GM12872 (cell line): ENCODE measurements at regions not wholly inside any gene's neighbourhood (a gene's known extent, or its start where the extent isn't known, plus 50 kb on each side); places are given as distances from the start of the nearest gene placed in this dataset.

Experiments
- TF ChIP-seq, protein P1 (sequence below): IDR thresholded peaks from 3 replicates; pipeline ENCODE4 v1.5.1; 2011; ENCODE audit warnings: low read depth, mild to moderate bottlenecking, low read length, moderate library complexity; ENCODE audit not compliant: insufficient read depth

- TF ChIP-seq, protein P1, sequence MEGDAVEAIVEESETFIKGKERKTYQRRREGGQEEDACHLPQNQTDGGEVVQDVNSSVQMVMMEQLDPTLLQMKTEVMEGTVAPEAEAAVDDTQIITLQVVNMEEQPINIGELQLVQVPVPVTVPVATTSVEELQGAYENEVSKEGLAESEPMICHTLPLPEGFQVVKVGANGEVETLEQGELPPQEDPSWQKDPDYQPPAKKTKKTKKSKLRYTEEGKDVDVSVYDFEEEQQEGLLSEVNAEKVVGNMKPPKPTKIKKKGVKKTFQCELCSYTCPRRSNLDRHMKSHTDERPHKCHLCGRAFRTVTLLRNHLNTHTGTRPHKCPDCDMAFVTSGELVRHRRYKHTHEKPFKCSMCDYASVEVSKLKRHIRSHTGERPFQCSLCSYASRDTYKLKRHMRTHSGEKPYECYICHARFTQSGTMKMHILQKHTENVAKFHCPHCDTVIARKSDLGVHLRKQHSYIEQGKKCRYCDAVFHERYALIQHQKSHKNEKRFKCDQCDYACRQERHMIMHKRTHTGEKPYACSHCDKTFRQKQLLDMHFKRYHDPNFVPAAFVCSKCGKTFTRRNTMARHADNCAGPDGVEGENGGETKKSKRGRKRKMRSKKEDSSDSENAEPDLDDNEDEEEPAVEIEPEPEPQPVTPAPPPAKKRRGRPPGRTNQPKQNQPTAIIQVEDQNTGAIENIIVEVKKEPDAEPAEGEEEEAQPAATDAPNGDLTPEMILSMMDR = no peak
Observed at GRCh38 chr9:113708821-113709713, 167.0 kb upstream of the ZNF618 start.

- TF ChIP-seq, protein P1 = no peak
Observed at GRCh38 chr9:113709721-113710120, 166.4 kb upstream of the ZNF618 start.

DNA sequence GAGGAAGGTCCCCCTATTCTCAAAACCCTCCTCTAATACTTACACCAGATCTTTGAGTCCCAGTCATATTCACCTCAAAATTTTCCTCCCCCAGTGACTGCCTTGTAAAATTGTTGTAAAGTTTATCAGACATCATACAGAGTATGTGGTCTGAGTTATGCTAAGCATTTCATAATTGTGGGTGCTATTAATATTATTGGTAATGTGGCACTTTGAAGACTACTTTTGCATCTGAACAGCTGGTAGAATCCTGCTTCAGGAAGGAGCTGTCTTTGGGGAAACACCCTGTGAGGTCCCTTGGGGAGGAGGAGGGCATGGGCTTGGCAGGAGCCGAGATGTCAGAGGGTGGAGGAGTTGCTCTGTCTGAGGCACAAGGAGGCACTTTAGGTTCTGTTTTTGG, 164.9 kb upstream of the ZNF618 start:
- TF ChIP-seq, protein P1 = no peak

DNA sequence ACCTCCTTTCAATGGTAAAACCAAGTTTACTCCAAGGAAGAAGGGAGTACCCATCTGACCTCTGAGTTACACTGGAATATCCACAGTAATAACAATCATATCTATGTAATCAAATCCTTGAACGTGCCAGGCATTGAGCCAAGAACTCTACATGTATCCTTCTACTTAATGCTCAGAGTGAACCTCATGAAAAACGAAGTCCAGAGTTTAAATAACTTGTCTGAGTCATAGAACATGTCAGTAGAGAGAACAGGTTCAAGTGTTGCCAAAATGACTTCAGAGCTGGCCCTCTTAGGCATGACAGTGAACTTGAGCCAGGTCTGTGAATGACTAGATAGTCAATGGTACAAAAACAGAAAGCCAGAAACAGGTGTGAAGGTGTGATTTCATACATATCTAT, 164.1 kb upstream of the ZNF618 start:
- TF ChIP-seq, protein P1 = no peak

GRCh38 chr9:113715086-113715485, 161.0 kb upstream of the ZNF618 start:
- TF ChIP-seq, protein P1 = no peak

- TF ChIP-seq, protein P1 = no peak
Observed at GRCh38 chr9:113719919-113720318, 156.2 kb upstream of the ZNF618 start.

- TF ChIP-seq, protein P1 = no peak
Observed at GRCh38 chr9:113720495-113720894, 155.6 kb upstream of the ZNF618 start.
